IMR-90 (cell line): ENCODE measurements at regions not wholly inside any gene's neighbourhood (a gene's known extent, or its start where the extent isn't known, plus 50 kb on each side); places are given as distances from the start of the nearest gene placed in this dataset.

Experiments
- ATAC-seq: fragments of 200-7000 bp; cut with Tn5 transposase; 2 replicates; pipeline ENCODE4 v1.9.1; 2020; ENCODE audit warnings: low read depth, mild to moderate bottlenecking, moderate library complexity
- BruUV-seq: library from RNA; stranded (reverse); fragments of 400-500 nt; replicated peaks from 2 replicates; lab custom pipeline; 2021; lab: Mats Ljungman, UMichigan
- CTCF ChIA-PET: fragments of 300-600 bp; formaldehyde crosslinking; extraction: SDS; loops from one replicate; lab custom pipeline; 2021; ENCODE audit warnings: antibody characterized with exemption; lab: Yijun Ruan, JAX
- POLR2A ChIA-PET: fragments of 300-600 bp; sonication (Branson Sonifier 250); formaldehyde crosslinking; loops from one replicate; lab custom pipeline; 2022; ENCODE audit warnings: antibody characterized with exemption; ENCODE audit not compliant: unreplicated experiment; lab: Charles Lee
- DNase-seq: peaks from one replicate; pipeline ENCODE4 v3.0.0; 2013
- H2AFZ ChIP-seq: replicated peaks from 2 replicates; pipeline ENCODE3; 2013; ENCODE audit warnings: low read length, mild to moderate bottlenecking; ENCODE audit not compliant: poor library complexity
- H2AK5ac ChIP-seq: 2 replicates; pipeline ENCODE4 v1.6.1; 2013; ENCODE audit warnings: low read depth, low read length, inconsistent platforms
- H2AK9ac ChIP-seq: replicated peaks from 2 replicates; pipeline ENCODE3; 2013; ENCODE audit warnings: mild to moderate bottlenecking, low read depth, low read length, moderate library complexity; ENCODE audit not compliant: poor library complexity
- H2BK120ac ChIP-seq: 2 replicates; pipeline ENCODE4 v1.6.1; 2013; ENCODE audit warnings: low read depth, low read length, inconsistent platforms
- H2BK15ac ChIP-seq: 3 replicates; pipeline ENCODE4 v1.6.1; 2013; ENCODE audit warnings: low read depth, low read length, inconsistent platforms
- H2BK20ac ChIP-seq: 2 replicates; pipeline ENCODE4 v1.6.1; 2013; ENCODE audit warnings: low read depth, mild to moderate bottlenecking, inconsistent platforms, low read length, moderate library complexity
- H2BK5ac ChIP-seq: 2 replicates; pipeline ENCODE4 v1.6.1; 2013; ENCODE audit warnings: mild to moderate bottlenecking, low read depth, low read length, inconsistent platforms; ENCODE audit not compliant: poor library complexity, severe bottlenecking
- H3K14ac ChIP-seq: replicated peaks from 2 replicates; pipeline ENCODE4 v1.6.1; 2013; ENCODE audit warnings: low read depth, low read length, inconsistent platforms
- H3K18ac ChIP-seq: 2 replicates; pipeline ENCODE4 v1.6.1; 2013; ENCODE audit warnings: low read depth, low read length, control low read depth
- H3K23ac ChIP-seq: 2 replicates; pipeline ENCODE4 v1.6.1; 2013; ENCODE audit warnings: low read depth, low read length, inconsistent platforms
- H3K27ac ChIP-seq: 2 replicates; pipeline ENCODE4 v1.5.1; 2013; ENCODE audit warnings: mild to moderate bottlenecking, control low read depth, low read length; ENCODE audit not compliant: insufficient read depth
- H3K27me3 ChIP-seq: 2 replicates; pipeline ENCODE4 v1.6.1; 2013; ENCODE audit warnings: low read length; ENCODE audit not compliant: control insufficient read depth, insufficient read depth
- H3K36me3 ChIP-seq: 2 replicates; pipeline ENCODE4 v1.6.1; 2013; ENCODE audit warnings: low read length, mixed read lengths; ENCODE audit not compliant: control insufficient read depth, insufficient read depth
- H3K4ac ChIP-seq: 2 replicates; pipeline ENCODE4 v1.6.1; 2013; ENCODE audit warnings: low read depth, low read length, inconsistent platforms
- H3K4me1 ChIP-seq: 2 replicates; pipeline ENCODE4 v1.6.1; 2013; ENCODE audit warnings: low read length, mixed read lengths; ENCODE audit not compliant: control insufficient read depth, insufficient read depth
- H3K4me2 ChIP-seq: 2 replicates; pipeline ENCODE4 v1.6.1; 2013; ENCODE audit warnings: low read depth, mild to moderate bottlenecking, control low read depth, low read length, moderate library complexity
- H3K4me3 ChIP-seq: 2 replicates; pipeline ENCODE4 v1.5.1; 2013; ENCODE audit warnings: low read depth, mild to moderate bottlenecking, control low read depth, low read length, moderate library complexity; ENCODE audit not compliant: insufficient read depth
- H3K56ac ChIP-seq: 2 replicates; pipeline ENCODE4 v1.6.1; 2013; ENCODE audit warnings: low read length, inconsistent platforms; ENCODE audit not compliant: insufficient read depth; ENCODE audit errors: extremely low read depth
- H3K79me1 ChIP-seq, 2 experiments: 2 replicates each; pipeline ENCODE4 v1.6.1; 2013; ENCODE audit warnings: low read length in 2 of 2, inconsistent platforms in 1 of 2, low read depth in 1 of 2
- H3K9ac ChIP-seq: 2 replicates; pipeline ENCODE4 v1.6.1; 2013; ENCODE audit warnings: low read depth, low read length, control low read depth
- H3K9me1 ChIP-seq: 2 replicates; pipeline ENCODE4 v1.6.1; 2013; ENCODE audit warnings: low read length, inconsistent platforms; ENCODE audit not compliant: insufficient read depth
- H3K9me3 ChIP-seq: 2 replicates; pipeline ENCODE4 v1.6.1; 2013; ENCODE audit warnings: low read length; ENCODE audit not compliant: control insufficient read depth, insufficient read depth
- H4K20me1 ChIP-seq: 2 replicates; pipeline ENCODE4 v1.6.1; 2013; ENCODE audit warnings: low read length, inconsistent platforms; ENCODE audit not compliant: insufficient read depth
- H4K5ac ChIP-seq: 2 replicates; pipeline ENCODE4 v1.6.1; 2013; ENCODE audit warnings: mild to moderate bottlenecking, low read depth, low read length, control low read depth
- H4K8ac ChIP-seq, 2 experiments: 2 replicates each; pipeline ENCODE4 v1.6.1; 2013; ENCODE audit warnings: low read depth in 2 of 2, low read length in 2 of 2, control low read depth in 1 of 2, inconsistent platforms in 1 of 2
- H4K91ac ChIP-seq: 2 replicates; pipeline ENCODE4 v1.6.1; 2013; ENCODE audit warnings: low read depth, low read length, inconsistent platforms; ENCODE audit not compliant: insufficient read depth
- BHLHE40 ChIP-seq: fragments of 150-350 bp; IDR thresholded peaks from 2 replicates; pipeline ENCODE4 v1.6.1; 2016; ENCODE audit warnings: mild to moderate bottlenecking, low read depth, low read length
- CEBPB ChIP-seq: IDR thresholded peaks from 2 replicates; pipeline ENCODE4 v1.6.1; 2012; ENCODE audit warnings: low read depth, low read length, improper control_type of control experiment
- FOS ChIP-seq: fragments of 150-350 bp; IDR thresholded peaks from 2 replicates; pipeline ENCODE4 v1.6.1; 2016; ENCODE audit warnings: low read depth, low read length
- MAFK ChIP-seq: IDR thresholded peaks from 2 replicates; pipeline ENCODE4 v1.6.1; 2012; ENCODE audit warnings: low read depth, low read length, improper control_type of control experiment
- RFX5 ChIP-seq: IDR thresholded peaks from 2 replicates; pipeline ENCODE4 v1.8.0; 2012; ENCODE audit warnings: low read depth, mild to moderate bottlenecking, low read length, moderate library complexity
- WGBS, 2 experiments: methylation state at CpG; one replicate each; pipeline versions ENCODE4 v1.1.5 to v1.1.7; 2013; ENCODE audit warnings: missing lambda C conversion rate in 2 of 2; ENCODE audit not compliant: insufficient read length in 1 of 2; ENCODE audit errors: extremely low coverage in 2 of 2; 5-methylcytosine and 5-hydroxymethylcytosine counted together
- dilution Hi-C: fragments of 300-500 bp; cut with HindIII; formaldehyde crosslinking; loops from one replicate; pipeline ENCODE4 v1.14.3; 2018; ENCODE audit warnings: low sequenced_read_pairs; ENCODE audit not compliant: unreplicated experiment
- in situ Hi-C: fragments of 300-500 bp; cut with MboI; formaldehyde crosslinking; loops from 3 replicates; pipeline ENCODE4 v1.14.3; 2019; ENCODE audit warnings: low sequenced_read_pairs, inconsistent platforms, mixed read lengths
- intact Hi-C: fragments of 100-400 bp; cut with micrococcal nuclease; formaldehyde crosslinking; loops from 2 replicates; pipeline ENCODE4 v1.10.0; 2022
- TF ChIP-seq, protein P1 (sequence below): conservative IDR thresholded peaks from 2 replicates; pipeline ENCODE4 v1.5.1; 2012; ENCODE audit warnings: mild to moderate bottlenecking, low read depth, low read length, improper control_type of control experiment

DNA sequence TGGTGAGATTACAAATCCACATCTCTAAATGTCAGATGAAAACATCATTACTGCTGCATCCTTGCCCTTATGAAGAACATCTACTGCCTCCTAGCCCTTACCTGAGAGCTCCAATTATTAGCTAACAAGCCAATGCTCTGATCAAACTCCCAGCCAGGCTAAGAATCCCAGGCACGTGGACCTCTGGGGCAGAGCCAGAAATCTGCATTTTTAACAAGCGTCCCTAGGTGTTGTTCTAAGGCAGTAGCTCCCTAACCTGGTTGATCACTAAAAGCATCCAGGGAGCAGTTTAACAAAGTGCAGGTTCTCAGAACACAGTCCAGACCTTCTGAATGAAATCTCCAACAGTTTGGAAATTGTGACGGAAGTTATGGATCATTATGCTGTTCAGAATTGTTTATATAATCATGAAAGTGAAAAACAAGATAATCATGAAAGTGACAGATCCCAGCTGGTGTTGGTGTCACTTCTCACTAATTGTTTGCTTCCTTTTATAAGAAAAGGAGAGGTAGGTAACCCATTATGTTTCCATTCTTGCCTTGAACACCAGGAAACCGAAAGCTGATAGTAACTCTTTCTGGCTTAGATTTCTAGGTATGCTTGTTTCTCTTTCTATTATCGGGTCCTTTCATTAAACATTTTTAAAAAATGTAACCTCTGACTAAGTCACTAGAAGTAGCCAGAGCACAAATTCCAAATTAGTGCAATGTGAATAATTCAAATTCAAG lies 216.5 kb upstream of the NR4A3 start:
- H3K18ac ChIP-seq, result no peak overlapping the region
- H3K4me2 ChIP-seq, result no peak overlapping the region
- in situ Hi-C loops (no loop called here), intact Hi-C loops (no loop called here), dilution Hi-C loops (no loop called here)
- H4K91ac ChIP-seq, result no peak overlapping the region
- no TSS peak for BruUV-seq
- no peak overlapping the region for H3K4me3 ChIP-seq
- H4K8ac ChIP-seq, result no peak overlapping the region
- H3K27ac ChIP-seq, result no peak overlapping the region
- no peak overlapping the region for H4K5ac ChIP-seq
- no peak overlapping the region for H3K56ac ChIP-seq
- H2BK15ac ChIP-seq, result no peak overlapping the region
- H3K9me3 ChIP-seq, result 0 out of 2 replicates have a peak, but pooled peaks cover 2% of the 10 kb centered on the region
- no peaks in the 10 kb centered on the region for H3K9me1 ChIP-seq
- no peak overlapping the region for H2AK5ac ChIP-seq
- H3K4ac ChIP-seq, result no peak overlapping the region
- H2BK120ac ChIP-seq, result no peak overlapping the region
- no peak overlapping the region for H3K23ac ChIP-seq
- no peak overlapping the region for H2BK20ac ChIP-seq
- no peaks in the 10 kb centered on the region for H3K79me1 ChIP-seq
- H3K36me3 ChIP-seq, result no peaks in the 10 kb centered on the region
- no peak overlapping the region for H3K14ac ChIP-seq
- no peak overlapping the region for H3K9ac ChIP-seq
- no peak overlapping the region for H2AFZ ChIP-seq
- TF ChIP-seq, protein P1, sequence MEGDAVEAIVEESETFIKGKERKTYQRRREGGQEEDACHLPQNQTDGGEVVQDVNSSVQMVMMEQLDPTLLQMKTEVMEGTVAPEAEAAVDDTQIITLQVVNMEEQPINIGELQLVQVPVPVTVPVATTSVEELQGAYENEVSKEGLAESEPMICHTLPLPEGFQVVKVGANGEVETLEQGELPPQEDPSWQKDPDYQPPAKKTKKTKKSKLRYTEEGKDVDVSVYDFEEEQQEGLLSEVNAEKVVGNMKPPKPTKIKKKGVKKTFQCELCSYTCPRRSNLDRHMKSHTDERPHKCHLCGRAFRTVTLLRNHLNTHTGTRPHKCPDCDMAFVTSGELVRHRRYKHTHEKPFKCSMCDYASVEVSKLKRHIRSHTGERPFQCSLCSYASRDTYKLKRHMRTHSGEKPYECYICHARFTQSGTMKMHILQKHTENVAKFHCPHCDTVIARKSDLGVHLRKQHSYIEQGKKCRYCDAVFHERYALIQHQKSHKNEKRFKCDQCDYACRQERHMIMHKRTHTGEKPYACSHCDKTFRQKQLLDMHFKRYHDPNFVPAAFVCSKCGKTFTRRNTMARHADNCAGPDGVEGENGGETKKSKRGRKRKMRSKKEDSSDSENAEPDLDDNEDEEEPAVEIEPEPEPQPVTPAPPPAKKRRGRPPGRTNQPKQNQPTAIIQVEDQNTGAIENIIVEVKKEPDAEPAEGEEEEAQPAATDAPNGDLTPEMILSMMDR, result no peak
- TF ChIP-seq RFX5 (no peak), BHLHE40 (no peak), CEBPB (no peak), MAFK (no peak), FOS (no peak)
- CTCF ChIA-PET, result no interaction called here
- H2AK9ac ChIP-seq, result no peak overlapping the region
- WGBS, 2 experiments, result no CpG with 5 or more reads among the region's 5 CpGs
- POLR2A ChIA-PET, result no interaction called here
- ATAC-seq (no peak), DNase-seq (no peak)
- no peaks in the 10 kb centered on the region for H3K4me1 ChIP-seq
- no peaks in the 10 kb centered on the region for H4K20me1 ChIP-seq
- H3K27me3 ChIP-seq, result peaks cover 15% of the 10 kb centered on the region
- H2BK5ac ChIP-seq, result no peak overlapping the region
